ENCODE measurements at regions not wholly inside any gene's neighbourhood (a gene's known extent, or its start where the extent isn't known, plus 50 kb on each side); places are given as distances from the start of the nearest gene placed in this dataset.
"Not testable (repeated sequence)": the region's sequence is repeated elsewhere in the genome, so short reads cannot be mapped to it uniquely, and the experiment has no call there.

GRCh38 chr9:65566018-65566417 lies 109.7 kb upstream of the ZNG1E start:
- ATAC-seq; H3K4me1 Mint-ChIP-seq (ENCODE audit: low read depth in 2 of 2); H3K27me3 Mint-ChIP-seq; DNase-seq (ENCODE audit: low spot score); H3K36me3 Mint-ChIP-seq; H3K9me3 Mint-ChIP-seq; H3K27ac Mint-ChIP-seq; H3K4me3 Mint-ChIP-seq: not testable (repeated sequence)

- H3K4me3 Mint-ChIP-seq; H3K36me3 Mint-ChIP-seq; H3K27me3 Mint-ChIP-seq; DNase-seq (ENCODE audit: low spot score); H3K9me3 Mint-ChIP-seq; H3K4me1 Mint-ChIP-seq (ENCODE audit: low read depth in 2 of 2); ATAC-seq; H3K27ac Mint-ChIP-seq: not testable (repeated sequence)
These were observed 156.7 kb upstream of the ZNG1E start for GRCh38 chr9:65519018-65519417.

GRCh38 chr9:65514465-65514864 lies 161.3 kb upstream of the ZNG1E start:
- H3K9me3 Mint-ChIP-seq; H3K27me3 Mint-ChIP-seq; ATAC-seq; H3K27ac Mint-ChIP-seq; DNase-seq (ENCODE audit: low spot score); H3K36me3 Mint-ChIP-seq; H3K4me3 Mint-ChIP-seq; H3K4me1 Mint-ChIP-seq (ENCODE audit: low read depth in 2 of 2): not testable (repeated sequence)

- not testable (repeated sequence) for H3K36me3 Mint-ChIP-seq; H3K27me3 Mint-ChIP-seq; H3K27ac Mint-ChIP-seq; H3K4me1 Mint-ChIP-seq (ENCODE audit: low read depth in 2 of 2); H3K4me3 Mint-ChIP-seq; ATAC-seq; DNase-seq (ENCODE audit: low spot score); H3K9me3 Mint-ChIP-seq
These were observed 167.8 kb upstream of the ZNG1E start for GRCh38 chr9:65507897-65508296.

GRCh38 chr9:65504686-65505085 lies 171.0 kb upstream of the ZNG1E start:
- not testable (repeated sequence) for ATAC-seq; H3K27ac Mint-ChIP-seq; H3K36me3 Mint-ChIP-seq; DNase-seq (ENCODE audit: low spot score); H3K27me3 Mint-ChIP-seq; H3K4me3 Mint-ChIP-seq; H3K4me1 Mint-ChIP-seq (ENCODE audit: low read depth in 2 of 2); H3K9me3 Mint-ChIP-seq

- not testable (repeated sequence) for H3K9me3 Mint-ChIP-seq; H3K4me1 Mint-ChIP-seq (ENCODE audit: low read depth in 2 of 2); H3K27me3 Mint-ChIP-seq; H3K4me3 Mint-ChIP-seq; DNase-seq (ENCODE audit: low spot score); H3K36me3 Mint-ChIP-seq; ATAC-seq; H3K27ac Mint-ChIP-seq
These were observed 172.0 kb upstream of the ZNG1E start for GRCh38 chr9:65503696-65504095.

GRCh38 chr9:65482890-65483289 lies 192.8 kb upstream of the ZNG1E start:
- DNase-seq (ENCODE audit: low spot score); H3K4me1 Mint-ChIP-seq (ENCODE audit: low read depth in 2 of 2); H3K4me3 Mint-ChIP-seq; H3K9me3 Mint-ChIP-seq; H3K36me3 Mint-ChIP-seq; H3K27me3 Mint-ChIP-seq; H3K27ac Mint-ChIP-seq; ATAC-seq: not testable (repeated sequence)

- not testable (repeated sequence) for H3K27ac Mint-ChIP-seq; DNase-seq (ENCODE audit: low spot score); H3K36me3 Mint-ChIP-seq; H3K9me3 Mint-ChIP-seq; H3K4me3 Mint-ChIP-seq; ATAC-seq; H3K4me1 Mint-ChIP-seq (ENCODE audit: low read depth in 2 of 2); H3K27me3 Mint-ChIP-seq
These were observed 194.4 kb upstream of the ZNG1E start for GRCh38 chr9:65481291-65481690.

GRCh38 chr9:65474891-65475290 lies 189.9 kb upstream of the FOXD4L5 start:
- ATAC-seq, H3K4me3 Mint-ChIP-seq: not testable (repeated sequence)

GRCh38 chr9:65473059-65473822 lies 188.2 kb upstream of the FOXD4L5 start:
- not testable (repeated sequence) for H3K4me3 Mint-ChIP-seq; H3K9me3 Mint-ChIP-seq; ATAC-seq; H3K36me3 Mint-ChIP-seq; H3K27ac Mint-ChIP-seq; DNase-seq (ENCODE audit: low spot score); H3K4me1 Mint-ChIP-seq (ENCODE audit: low read depth in 2 of 2); H3K27me3 Mint-ChIP-seq

More at GRCh38 chr9:65474891-65475290, 189.9 kb upstream of the FOXD4L5 start:
- not testable (repeated sequence) for DNase-seq (ENCODE audit: low spot score); H3K27me3 Mint-ChIP-seq; H3K27ac Mint-ChIP-seq; H3K9me3 Mint-ChIP-seq; H3K36me3 Mint-ChIP-seq; H3K4me1 Mint-ChIP-seq (ENCODE audit: low read depth in 2 of 2)

- not testable (repeated sequence) for ATAC-seq; H3K27me3 Mint-ChIP-seq; H3K4me1 Mint-ChIP-seq (ENCODE audit: low read depth in 2 of 2); H3K4me3 Mint-ChIP-seq; H3K9me3 Mint-ChIP-seq; H3K27ac Mint-ChIP-seq; H3K36me3 Mint-ChIP-seq; DNase-seq (ENCODE audit: low spot score)
These were observed 186.1 kb upstream of the FOXD4L5 start for GRCh38 chr9:65471106-65471505.

GRCh38 chr9:65466911-65467734 lies 182.1 kb upstream of the FOXD4L5 start:
- not testable (repeated sequence) for H3K27me3 Mint-ChIP-seq; H3K4me1 Mint-ChIP-seq (ENCODE audit: low read depth in 2 of 2); DNase-seq (ENCODE audit: low spot score); ATAC-seq; H3K4me3 Mint-ChIP-seq; H3K27ac Mint-ChIP-seq
- peaks cover 22% of the 10 kb centered on the region for H3K9me3 Mint-ChIP-seq
- peaks cover 28% of the 10 kb centered on the region for H3K36me3 Mint-ChIP-seq

GRCh38 chr9:65465246-65465895 lies 180.4 kb upstream of the FOXD4L5 start:
- H3K27me3 Mint-ChIP-seq; DNase-seq (ENCODE audit: low spot score); H3K27ac Mint-ChIP-seq; ATAC-seq; H3K4me1 Mint-ChIP-seq (ENCODE audit: low read depth in 2 of 2); H3K4me3 Mint-ChIP-seq: not testable (repeated sequence)
- Mint-ChIP-seq H3K9me3 (peaks cover 22% of the 10 kb centered on the region), H3K36me3 (peaks cover 28% of the 10 kb centered on the region)

- not testable (repeated sequence) for ATAC-seq; H3K27ac Mint-ChIP-seq; DNase-seq (ENCODE audit: low spot score); H3K4me3 Mint-ChIP-seq; H3K27me3 Mint-ChIP-seq; H3K4me1 Mint-ChIP-seq (ENCODE audit: low read depth in 2 of 2)
- Mint-ChIP-seq H3K36me3 (peaks cover 28% of the 10 kb centered on the region), H3K9me3 (peaks cover 22% of the 10 kb centered on the region)
These were observed 177.5 kb upstream of the FOXD4L5 start for GRCh38 chr9:65462476-65462875.

Measured in natural killer cell treated with Interleukin-12 subunit alpha and Interleukin-12 subunit beta and Interleukin-15 and Interleukin-18, amount 100 ng/mL, for 72 hours (primary cell).